ENCODE measurements at regions not wholly inside any gene's neighbourhood (a gene's known extent, or its start where the extent isn't known, plus 50 kb on each side); places are given as distances from the start of the nearest gene placed in this dataset.

DNA sequence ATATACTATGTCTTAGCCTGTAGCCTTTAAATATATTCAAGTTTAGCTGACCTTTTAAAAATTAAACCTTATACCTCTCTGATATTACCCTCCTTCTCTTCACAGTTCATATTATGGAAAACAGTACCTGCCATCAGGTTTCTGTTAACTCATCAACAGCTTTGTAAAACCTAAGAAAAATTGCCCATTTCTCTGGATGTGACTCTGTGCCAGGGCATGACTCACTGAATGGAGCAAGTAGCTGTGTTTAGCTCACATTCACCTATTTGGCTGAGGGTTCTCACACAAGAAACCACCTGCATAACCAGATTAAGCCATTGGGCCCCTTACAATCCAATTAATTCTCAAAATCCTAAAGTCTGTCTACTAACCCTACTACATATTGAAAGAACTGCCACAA, 678.8 kb upstream of the MARCKS start:
- ChIA-PET POLR2A (no interaction called here), CTCF (no interaction called here)
- Histone ChIP-seq H3K36me3 (ENCODE audit: control insufficient read depth, insufficient read depth, low read length) (no peaks in the 10 kb centered on the region), H3K4me3 (ENCODE audit: low read depth, low read length) (no peak overlapping the region), H3K27me3 (ENCODE audit: control insufficient read depth, insufficient read depth, low read length) (no peaks in the 10 kb centered on the region)
- TF ChIP-seq, protein P1, sequence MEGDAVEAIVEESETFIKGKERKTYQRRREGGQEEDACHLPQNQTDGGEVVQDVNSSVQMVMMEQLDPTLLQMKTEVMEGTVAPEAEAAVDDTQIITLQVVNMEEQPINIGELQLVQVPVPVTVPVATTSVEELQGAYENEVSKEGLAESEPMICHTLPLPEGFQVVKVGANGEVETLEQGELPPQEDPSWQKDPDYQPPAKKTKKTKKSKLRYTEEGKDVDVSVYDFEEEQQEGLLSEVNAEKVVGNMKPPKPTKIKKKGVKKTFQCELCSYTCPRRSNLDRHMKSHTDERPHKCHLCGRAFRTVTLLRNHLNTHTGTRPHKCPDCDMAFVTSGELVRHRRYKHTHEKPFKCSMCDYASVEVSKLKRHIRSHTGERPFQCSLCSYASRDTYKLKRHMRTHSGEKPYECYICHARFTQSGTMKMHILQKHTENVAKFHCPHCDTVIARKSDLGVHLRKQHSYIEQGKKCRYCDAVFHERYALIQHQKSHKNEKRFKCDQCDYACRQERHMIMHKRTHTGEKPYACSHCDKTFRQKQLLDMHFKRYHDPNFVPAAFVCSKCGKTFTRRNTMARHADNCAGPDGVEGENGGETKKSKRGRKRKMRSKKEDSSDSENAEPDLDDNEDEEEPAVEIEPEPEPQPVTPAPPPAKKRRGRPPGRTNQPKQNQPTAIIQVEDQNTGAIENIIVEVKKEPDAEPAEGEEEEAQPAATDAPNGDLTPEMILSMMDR (IDR thresholded peaks at IDR 0.05; ENCODE audit: insufficient read depth, low read depth, low read length), result no peak
- no peak for DNase-seq (ENCODE audit: low read depth)

DNA sequence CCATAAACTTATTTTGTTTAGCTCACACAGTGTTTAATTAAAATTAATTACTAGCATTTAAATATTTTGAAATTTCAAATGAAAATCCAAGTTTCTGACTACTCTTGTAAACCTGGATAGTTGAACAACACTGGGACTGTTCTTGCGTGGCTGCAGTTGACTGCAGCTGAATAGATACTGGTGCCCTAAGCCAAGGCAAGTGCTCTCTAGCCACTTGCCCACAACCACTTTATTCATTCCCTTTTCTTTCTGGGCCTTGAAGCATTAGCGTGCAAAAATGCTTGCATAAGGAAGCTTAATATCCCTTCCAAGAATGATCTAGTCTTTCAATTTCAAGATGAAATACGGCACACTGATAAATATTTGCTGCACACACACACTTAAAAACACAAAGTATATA, 676.0 kb upstream of the MARCKS start:
- Histone ChIP-seq H3K27me3 (ENCODE audit: control insufficient read depth, insufficient read depth, low read length) (no peaks in the 10 kb centered on the region), H3K36me3 (ENCODE audit: control insufficient read depth, insufficient read depth, low read length) (no peaks in the 10 kb centered on the region), H3K4me3 (ENCODE audit: low read depth, low read length) (no peak overlapping the region)
- ChIA-PET POLR2A (no interaction called here), CTCF (interaction anchor here (0.7 kb wide), 1 partner anchor 269 kb away, joined by 3 read pairs; no protein-coding TSS in a partner anchor)
- TF ChIP-seq, protein P1 (IDR thresholded peaks at IDR 0.05; ENCODE audit: insufficient read depth, low read depth, low read length), result no peak
- no peak for DNase-seq (ENCODE audit: low read depth)

DNA sequence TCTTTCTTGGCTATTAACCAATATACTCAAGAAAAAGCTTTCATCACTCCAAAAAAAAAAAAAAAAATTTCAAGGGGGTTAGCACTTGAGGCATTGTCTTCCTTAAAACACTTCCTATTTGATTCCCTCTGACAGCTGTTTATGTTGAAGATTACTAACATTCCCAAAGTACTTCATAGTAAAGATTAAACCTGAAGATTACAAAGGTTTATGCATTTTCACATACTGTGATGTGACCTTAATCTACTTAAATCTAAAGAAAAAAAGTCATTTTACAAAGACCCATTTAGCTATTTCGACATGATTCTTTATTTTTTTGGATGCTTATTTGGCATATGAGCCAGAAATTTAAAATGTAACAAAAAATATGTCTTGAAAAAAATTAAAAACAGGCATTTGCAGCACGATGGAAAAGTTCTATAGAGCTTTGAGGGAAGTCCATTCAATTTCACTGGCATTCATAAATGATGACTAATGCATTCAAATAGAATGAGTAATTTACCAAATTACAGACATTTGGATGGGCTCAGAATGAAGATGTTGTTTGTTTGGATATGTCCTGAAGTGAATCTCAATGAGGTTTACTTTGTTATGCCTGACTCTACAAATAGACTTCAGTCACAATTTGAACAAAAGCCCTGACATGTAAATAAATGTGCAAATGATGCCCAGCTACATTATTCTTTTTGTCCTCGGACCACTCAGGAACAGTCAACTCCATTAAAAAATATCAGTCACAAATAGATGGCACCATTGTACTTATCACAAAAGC, 674.6 kb upstream of the MARCKS start:
- TF ChIP-seq, protein P1 (IDR thresholded peaks at IDR 0.05; ENCODE audit: insufficient read depth, low read depth, low read length), result no peak
- Histone ChIP-seq H3K36me3 (ENCODE audit: control insufficient read depth, insufficient read depth, low read length) (no peaks in the 10 kb centered on the region), H3K4me3 (ENCODE audit: low read depth, low read length) (no peak overlapping the region), H3K27me3 (ENCODE audit: control insufficient read depth, insufficient read depth, low read length) (no peaks in the 10 kb centered on the region)
- DNase-seq (ENCODE audit: low read depth), result peak; percentile 62
- CTCF ChIA-PET, result interaction anchor here (0.5 to 1.6 kb wide), 5 partner anchors 11 to 505 kb away, joined by 3 to 5 read pairs (median 3); no protein-coding TSS in a partner anchor
- POLR2A ChIA-PET, result interaction anchor here (0.9 kb wide), 1 partner anchor 676 kb away, joined by 3 read pairs; no protein-coding TSS in a partner anchor

DNA sequence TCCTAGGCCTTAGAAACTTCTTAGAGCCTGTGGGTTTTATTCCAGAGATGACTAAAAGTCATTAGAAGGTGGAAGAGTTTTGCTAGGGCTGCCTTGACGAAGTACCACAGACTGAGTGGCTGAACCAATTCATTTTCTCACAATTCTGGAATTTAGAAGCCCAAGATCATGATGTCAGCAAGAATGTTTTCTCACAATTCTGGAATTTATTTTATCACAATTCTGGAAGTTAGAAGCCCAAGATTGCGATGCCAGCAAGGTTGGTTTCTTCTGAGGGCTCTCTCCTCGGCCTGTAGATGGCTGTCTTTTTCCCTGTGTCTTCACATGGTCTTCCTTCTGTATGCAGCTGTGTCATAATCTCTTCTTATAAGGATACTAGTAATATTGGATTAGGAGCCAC, 672.9 kb upstream of the MARCKS start:
- ChIA-PET POLR2A (no interaction called here), CTCF (interaction anchor here (1.2 kb wide), 1 partner anchor 247 kb away, joined by 3 read pairs; no protein-coding TSS in a partner anchor)
- Histone ChIP-seq H3K4me3 (ENCODE audit: low read depth, low read length) (no peak overlapping the region), H3K36me3 (ENCODE audit: control insufficient read depth, insufficient read depth, low read length) (no peaks in the 10 kb centered on the region), H3K27me3 (ENCODE audit: control insufficient read depth, insufficient read depth, low read length) (no peaks in the 10 kb centered on the region)
- TF ChIP-seq, protein P1 (IDR thresholded peaks at IDR 0.05; ENCODE audit: insufficient read depth, low read depth, low read length), result peak; percentile 56
- DNase-seq (ENCODE audit: low read depth), result peak; percentile 92

DNA sequence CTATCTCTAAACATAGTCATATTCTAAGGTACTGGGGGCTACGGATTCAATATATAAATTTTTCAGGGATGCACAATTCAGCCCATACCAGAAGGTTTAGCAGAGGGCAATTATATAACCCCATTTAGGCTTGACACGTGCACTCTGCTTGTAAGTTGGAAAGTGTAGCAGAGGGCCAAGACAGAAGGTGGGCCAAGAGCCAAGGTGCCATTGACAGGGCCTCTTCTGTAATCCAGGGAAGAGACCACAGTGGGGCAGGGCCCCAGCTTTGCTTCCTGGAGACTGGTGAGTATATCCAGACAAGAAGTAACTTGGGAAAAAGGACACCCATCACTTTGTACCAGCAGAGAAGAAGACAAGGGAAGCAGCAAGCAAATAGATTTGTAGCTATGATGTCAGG, 672.4 kb upstream of the MARCKS start:
- Histone ChIP-seq H3K27me3 (ENCODE audit: control insufficient read depth, insufficient read depth, low read length) (no peaks in the 10 kb centered on the region), H3K4me3 (ENCODE audit: low read depth, low read length) (no peak overlapping the region), H3K36me3 (ENCODE audit: control insufficient read depth, insufficient read depth, low read length) (no peaks in the 10 kb centered on the region)
- no peak for DNase-seq (ENCODE audit: low read depth)
- ChIA-PET POLR2A (interaction anchor here (0.7 kb wide), 1 partner anchor 131 kb away, joined by 4 read pairs; no protein-coding TSS in a partner anchor), CTCF (interaction anchor here (1.0 to 1.2 kb wide), 2 partner anchors 14 to 246 kb away, joined by 3 read pairs; no protein-coding TSS in a partner anchor)
- TF ChIP-seq, protein P1 (IDR thresholded peaks at IDR 0.05; ENCODE audit: insufficient read depth, low read depth, low read length), result no peak

All from BJ (cell line).